ENCODE measurements at regions not wholly inside any gene's neighbourhood (a gene's known extent, or its start where the extent isn't known, plus 50 kb on each side); places are given as distances from the start of the nearest gene placed in this dataset.

DNA sequence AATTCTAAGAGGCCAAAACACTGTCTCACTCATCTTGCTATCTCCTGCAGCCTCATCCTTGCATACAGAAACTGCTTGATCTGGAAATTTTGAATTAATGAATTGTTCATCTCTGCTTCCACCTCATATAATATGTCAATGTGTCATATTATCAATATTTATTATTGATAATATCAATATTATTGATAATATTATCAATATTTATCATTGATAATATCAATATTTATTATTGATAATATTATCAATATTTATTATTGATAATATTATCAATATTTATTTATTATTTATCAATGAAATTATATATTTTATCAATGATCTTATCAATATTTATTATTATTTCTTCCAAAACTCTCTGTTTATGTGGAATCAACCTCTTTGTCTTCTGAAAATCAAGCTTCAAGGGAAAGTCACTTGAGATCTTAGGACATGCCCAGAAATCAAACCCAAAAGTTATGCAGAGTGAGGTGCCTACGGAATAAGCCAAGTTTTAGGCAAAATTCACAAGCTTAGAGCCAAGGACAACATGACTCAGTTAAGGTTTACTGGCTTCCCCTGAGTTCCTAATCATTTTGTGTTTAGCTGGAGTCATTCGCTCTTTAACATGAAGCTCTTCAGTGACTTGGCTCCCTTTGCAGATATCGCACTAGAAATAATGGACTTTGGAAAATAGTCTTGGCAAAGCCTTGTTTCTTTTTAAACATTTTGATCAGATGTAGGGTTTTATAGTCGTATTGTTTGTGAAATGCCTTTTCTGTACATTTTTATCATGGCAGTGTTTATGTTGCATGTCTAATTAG lies 297.1 kb upstream of the RARB start (continued):
- no peak for TF ChIP-seq FOSL2 (IDR thresholded peaks at IDR 0.05)
- TF ChIP-seq FOSL2 (CRISPR knock-in tag; IDR thresholded peaks at IDR 0.05) = no peak
- TF ChIP-seq KDM1A (IDR thresholded peaks at IDR 0.05; ENCODE audit: low read depth) = no peak
- TF ChIP-seq, protein P1, sequence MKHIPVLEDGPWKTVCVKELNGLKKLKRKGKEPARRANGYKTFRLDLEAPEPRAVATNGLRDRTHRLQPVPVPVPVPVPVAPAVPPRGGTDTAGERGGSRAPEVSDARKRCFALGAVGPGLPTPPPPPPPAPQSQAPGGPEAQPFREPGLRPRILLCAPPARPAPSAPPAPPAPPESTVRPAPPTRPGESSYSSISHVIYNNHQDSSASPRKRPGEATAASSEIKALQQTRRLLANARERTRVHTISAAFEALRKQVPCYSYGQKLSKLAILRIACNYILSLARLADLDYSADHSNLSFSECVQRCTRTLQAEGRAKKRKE (CRISPR knock-in tag; IDR thresholded peaks at IDR 0.05; ENCODE audit: low read depth) = no peak

DNA sequence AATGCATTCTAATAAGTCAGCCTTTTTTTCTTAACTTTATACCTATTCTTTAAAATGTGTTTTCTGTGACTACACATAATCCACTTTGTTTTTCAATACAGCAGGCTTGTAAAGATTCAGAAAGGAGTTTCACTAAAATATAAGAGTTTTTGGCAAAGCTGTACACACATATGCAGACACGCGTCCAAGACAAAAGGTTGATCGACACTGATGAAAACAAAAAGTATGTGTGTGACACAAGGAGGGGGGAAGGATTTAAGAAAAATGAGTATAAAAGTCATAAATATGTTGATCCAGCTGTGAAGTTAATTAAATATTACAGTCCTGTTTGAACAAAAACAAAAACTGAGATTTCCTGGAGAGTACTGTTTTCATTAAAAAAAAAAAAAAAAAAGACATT lies 294.5 kb upstream of the RARB start:
- Histone ChIP-seq H3K27ac (no peak overlapping the region), H3K9me3 (peaks cover 26% of the 10 kb centered on the region; the same call in 2 of the 3 replicates), H3K4me3 (no peak overlapping the region), H3K4me2 (no peak overlapping the region), H3K4me1 (no peaks in the 10 kb centered on the region)
- ChIA-PET CTCF (interaction anchor here (0.7 kb wide), 1 partner anchor 11 kb away, joined by 3 read pairs; no protein-coding TSS in a partner anchor), POLR2A (no interaction called here)
- ATAC-seq = no peak
- 100% methylated on average over 3 of the region's 3 CpGs for WGBS (ENCODE audit: missing lambda C conversion rate)
- TF ChIP-seq MYC (IDR thresholded peaks at IDR 0.05; ENCODE audit: borderline replicate concordance, low read length) (no peak), TP53 (CRISPR knock-in tag; IDR thresholded peaks at IDR 0.05) (no peak), EP300 (IDR thresholded peaks at IDR 0.05) (no peak)
- no peak for DNase-seq (ENCODE audit: low read depth in 1 of 2, low spot score in 1 of 2)
- FAIRE-seq = no peak

DNA sequence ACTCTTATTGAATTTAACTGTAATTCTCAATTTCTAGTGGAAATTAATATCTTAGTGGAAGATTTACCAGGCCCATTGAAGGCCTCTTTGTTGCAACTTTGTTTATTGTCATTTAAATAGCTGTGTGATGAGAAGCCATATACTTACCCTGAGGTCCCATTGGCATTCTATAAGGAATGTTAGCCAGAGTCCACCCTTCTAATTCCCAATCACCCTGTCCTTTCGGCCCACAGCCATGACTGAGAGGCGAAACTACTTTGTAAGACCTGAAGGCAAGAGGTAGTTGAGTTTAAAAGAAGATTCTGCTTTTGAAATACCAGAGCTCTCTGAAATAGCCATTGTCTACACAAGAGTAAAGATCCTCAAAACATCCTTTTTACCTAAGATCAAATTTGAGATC lies 290.5 kb upstream of the RARB start:
- no peak for FAIRE-seq
- TF ChIP-seq RNF2 (IDR thresholded peaks at IDR 0.05; ENCODE audit: borderline replicate concordance, low read depth) = no peak
- TF ChIP-seq HDAC2 (IDR thresholded peaks at IDR 0.05) = no peak
- TF ChIP-seq FOXS1 (CRISPR knock-in tag; IDR thresholded peaks at IDR 0.05) = no peak
- no peak for TF ChIP-seq ZSCAN20 (CRISPR knock-in tag; IDR thresholded peaks at IDR 0.05)
- TF ChIP-seq NFE2L2 (conservative IDR thresholded peaks at IDR 0.05; ENCODE audit: low read length) = no peak
- no peak for TF ChIP-seq ESRRA (IDR thresholded peaks at IDR 0.05; ENCODE audit: borderline replicate concordance, low read length)
- no peak for TF ChIP-seq JUNB (IDR thresholded peaks at IDR 0.05)
- no peak for TF ChIP-seq RCOR1 (IDR thresholded peaks at IDR 0.05; ENCODE audit: low read depth, low read length)
- ChIA-PET CTCF (interaction anchor here (0.7 kb wide), 1 partner anchor 365 kb away, joined by 3 read pairs; no protein-coding TSS in a partner anchor), POLR2A (no interaction called here)
- no peak overlapping the region for H3K27ac ChIP-seq
- no peak for DNase-seq (ENCODE audit: low read depth in 1 of 2, low spot score in 1 of 2)
- H3K4me1 ChIP-seq = no peaks in the 10 kb centered on the region
- no peak overlapping the region for H3K4me2 ChIP-seq
- ATAC-seq = no peak
- no peak overlapping the region for H3K4me3 ChIP-seq
- no peaks in the 10 kb centered on the region for H3K9me3 ChIP-seq
- WGBS (ENCODE audit: missing lambda C conversion rate) = 68% methylated on average over 2 of the region's 2 CpGs

DNA sequence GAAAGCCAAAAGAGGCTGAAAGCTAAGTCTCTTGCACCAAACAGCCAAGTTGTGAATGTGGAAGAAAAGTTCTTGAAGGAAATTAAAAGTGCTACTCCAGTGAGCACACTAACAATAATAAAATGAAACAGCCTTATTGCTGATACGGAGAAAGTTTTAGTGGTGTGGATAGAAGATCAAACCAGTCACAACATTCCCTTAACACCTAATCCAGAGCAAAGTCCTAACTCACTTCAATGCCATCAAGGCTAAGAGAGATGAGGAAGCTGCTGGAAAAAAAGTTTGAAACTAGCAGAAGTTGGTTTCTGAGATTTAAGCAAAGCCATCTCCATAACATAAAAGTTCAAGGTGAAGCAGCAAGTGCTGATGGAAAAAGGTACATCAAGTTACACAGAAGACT lies 288.8 kb upstream of the RARB start:
- POLR2A ChIA-PET = no interaction called here
- no peak for TF ChIP-seq SREBF2 (IDR thresholded peaks at IDR 0.05)
- TF ChIP-seq ZSCAN20 (CRISPR knock-in tag; IDR thresholded peaks at IDR 0.05) = no peak
- TF ChIP-seq, protein P2, sequence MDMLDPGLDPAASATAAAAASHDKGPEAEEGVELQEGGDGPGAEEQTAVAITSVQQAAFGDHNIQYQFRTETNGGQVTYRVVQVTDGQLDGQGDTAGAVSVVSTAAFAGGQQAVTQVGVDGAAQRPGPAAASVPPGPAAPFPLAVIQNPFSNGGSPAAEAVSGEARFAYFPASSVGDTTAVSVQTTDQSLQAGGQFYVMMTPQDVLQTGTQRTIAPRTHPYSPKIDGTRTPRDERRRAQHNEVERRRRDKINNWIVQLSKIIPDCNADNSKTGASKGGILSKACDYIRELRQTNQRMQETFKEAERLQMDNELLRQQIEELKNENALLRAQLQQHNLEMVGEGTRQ (IDR thresholded peaks at IDR 0.05) = no peak
- 72% methylated on average over 1 of the region's 1 CpG for WGBS (ENCODE audit: missing lambda C conversion rate)

More for the DNA sequence above, 288.8 kb upstream of the RARB start:
- FAIRE-seq = no peak
- no peak for ATAC-seq
- Histone ChIP-seq H3K9me3 (no peaks in the 10 kb centered on the region), H3K4me2 (no peak overlapping the region), H3K27ac (no peak overlapping the region), H3K4me1 (no peaks in the 10 kb centered on the region), H3K4me3 (no peak overlapping the region)
- DNase-seq (ENCODE audit: low read depth in 1 of 2, low spot score in 1 of 2) = no peak
- CTCF ChIA-PET = no interaction called here
